ENCODE measurements at regions not wholly inside any gene's neighbourhood (a gene's known extent, or its start where the extent isn't known, plus 50 kb on each side); places are given as distances from the start of the nearest gene placed in this dataset.

GRCh38 chr3:28917895-28918475 is 362.9 kb upstream of the RBMS3 start:
- TF ChIP-seq EZH2 (optimal IDR thresholded peaks at IDR 0.05; ENCODE audit: low read depth, low read length), result no peak
- no peak for TF ChIP-seq CTCF (IDR thresholded peaks at IDR 0.05; ENCODE audit: low read length)
- no peak for TF ChIP-seq EZH2phosphoT487 (IDR thresholded peaks at IDR 0.05; ENCODE audit: low read length)

All from MM.1S (cell line).